DOHH2 (cell line): ENCODE measurements at regions not wholly inside any gene's neighbourhood (a gene's known extent, or its start where the extent isn't known, plus 50 kb on each side); places are given as distances from the start of the nearest gene placed in this dataset.

ENCODE experiments used
- H3F3A ChIP-seq: fragments of 200-600 bp; sonication (generic), shearing (Covaris generic); 2 replicates; pipeline ENCODE4 v1.6.0; 2016; ENCODE audit warnings: antibody characterized with exemption, mild to moderate bottlenecking; ENCODE audit not compliant: control insufficient read depth, insufficient read depth
- H3K27ac ChIP-seq: fragments of 200-600 bp; sonication (generic); 2 replicates; pipeline ENCODE4 v1.5.1; 2014; ENCODE audit warnings: low read depth, mild to moderate bottlenecking, low read length, moderate library complexity
- H3K27me3 ChIP-seq: fragments of 200-600 bp; sonication (generic); 2 replicates; pipeline ENCODE4 v1.6.1; 2014; ENCODE audit warnings: mild to moderate bottlenecking, low read length, mixed read lengths; ENCODE audit not compliant: control insufficient read depth
- H3K36me3 ChIP-seq: fragments of 200-600 bp; sonication (generic); 2 replicates; pipeline ENCODE4 v1.6.1; 2014; ENCODE audit warnings: mild to moderate bottlenecking, low read length, moderate library complexity, mixed read lengths; ENCODE audit not compliant: control insufficient read depth
- H3K4me1 ChIP-seq: fragments of 200-600 bp; sonication (generic); 2 replicates; pipeline ENCODE4 v1.6.1; 2014; ENCODE audit warnings: mild to moderate bottlenecking, low read length, mixed read lengths; ENCODE audit not compliant: control insufficient read depth
- H3K4me2 ChIP-seq: fragments of 200-600 bp; sonication (generic); 2 replicates; pipeline ENCODE4 v1.6.0; 2014; ENCODE audit warnings: mild to moderate bottlenecking, low read length, moderate library complexity
- H3K4me3 ChIP-seq: fragments of 200-600 bp; sonication (generic); 2 replicates; pipeline ENCODE4 v1.5.1; 2014; ENCODE audit warnings: mild to moderate bottlenecking, low read length, mixed read lengths
- H3K79me2 ChIP-seq: fragments of 200-600 bp; sonication (generic); 2 replicates; pipeline ENCODE4 v1.6.1; 2014; ENCODE audit warnings: mild to moderate bottlenecking, low read length, mixed read lengths; ENCODE audit not compliant: control insufficient read depth
- H3K9me2 ChIP-seq: fragments of 200-600 bp; sonication (generic); replicated peaks from 2 replicates; pipeline ENCODE4 v1.6.1; 2014; ENCODE audit warnings: mild to moderate bottlenecking, low read length, mixed read lengths; ENCODE audit not compliant: control insufficient read depth
- H3K9me3 ChIP-seq: fragments of 200-600 bp; sonication (generic); 2 replicates; pipeline ENCODE4 v1.6.1; 2014; ENCODE audit warnings: antibody characterized with exemption, low read length, mixed read lengths; ENCODE audit not compliant: control insufficient read depth, insufficient read depth
- H4K20me1 ChIP-seq: fragments of 200-600 bp; sonication (generic); 2 replicates; pipeline ENCODE4 v1.6.0; 2014; ENCODE audit warnings: low read depth, mild to moderate bottlenecking, antibody characterized with exemption, low read length, moderate library complexity; ENCODE audit not compliant: control insufficient read depth, insufficient read depth
- CTCF ChIP-seq: fragments of 200-600 bp; sonication (generic); IDR thresholded peaks from one replicate; pipeline ENCODE4 v1.5.1; 2014; ENCODE audit warnings: antibody characterized with exemption, mild to moderate bottlenecking, low read depth, low read length; ENCODE audit not compliant: poor library complexity, severe bottlenecking
- EZH2phosphoT487 ChIP-seq: fragments of 200-600 bp; sonication (generic); IDR thresholded peaks from 2 replicates; pipeline ENCODE4 v1.6.1; 2017; ENCODE audit warnings: borderline replicate concordance, mild to moderate bottlenecking, antibody characterized with exemption, low read length, moderate library complexity, mixed read lengths

- Histone ChIP-seq H3K79me2 (no peaks in the 10 kb centered on the region), H3K4me2 (no peak overlapping the region)
- no peak for TF ChIP-seq EZH2phosphoT487
- TF ChIP-seq CTCF: no peak
Observed at GRCh38 chr2:226405465-226405864, 394.2 kb downstream of the IRS1 start.

GRCh38 chr2:226403369-226403768 lies 396.3 kb downstream of the IRS1 start:
- H4K20me1 ChIP-seq: no peaks in the 10 kb centered on the region
- no peak overlapping the region for H3K27ac ChIP-seq
- no peaks in the 10 kb centered on the region for H3K9me3 ChIP-seq
- no peaks in the 10 kb centered on the region for H3K36me3 ChIP-seq
- no peaks in the 10 kb centered on the region for H3K27me3 ChIP-seq
- no peak overlapping the region for H3K4me3 ChIP-seq
- H3K4me2 ChIP-seq: no peak overlapping the region
- TF ChIP-seq CTCF (no peak), EZH2phosphoT487 (no peak)
- H3K79me2 ChIP-seq: no peaks in the 10 kb centered on the region
- no peaks in the 10 kb centered on the region for H3K9me2 ChIP-seq
- no peaks in the 10 kb centered on the region for H3K4me1 ChIP-seq
- H3F3A ChIP-seq: no peaks in the 10 kb centered on the region

More at GRCh38 chr2:226405465-226405864, 394.2 kb downstream of the IRS1 start:
- H3K27ac ChIP-seq: no peak overlapping the region
- H3K4me3 ChIP-seq: no peak overlapping the region
- H3K27me3 ChIP-seq: no peaks in the 10 kb centered on the region
- H3K36me3 ChIP-seq: no peaks in the 10 kb centered on the region
- H3K9me2 ChIP-seq: no peaks in the 10 kb centered on the region
- no peaks in the 10 kb centered on the region for H3K4me1 ChIP-seq
- no peaks in the 10 kb centered on the region for H3F3A ChIP-seq
- no peaks in the 10 kb centered on the region for H3K9me3 ChIP-seq
- no peaks in the 10 kb centered on the region for H4K20me1 ChIP-seq

DNA sequence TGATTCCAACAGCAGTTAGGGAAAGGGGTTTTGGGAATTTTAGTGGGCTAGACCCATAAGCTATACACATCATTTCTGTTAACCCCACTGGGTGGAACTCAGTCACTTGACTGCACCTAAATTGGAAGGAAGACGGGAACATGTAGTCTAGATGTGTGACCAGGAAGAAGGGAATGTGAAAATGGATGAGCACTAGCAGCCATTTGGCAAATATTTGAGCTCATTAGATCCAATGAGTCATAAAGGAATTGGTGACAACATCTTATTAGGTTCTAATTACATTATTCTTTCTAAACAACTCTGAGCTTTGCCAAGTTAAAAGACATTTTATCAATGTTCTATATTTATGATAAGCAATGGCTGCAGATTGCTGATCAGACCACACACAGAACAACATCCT lies 400.6 kb downstream of the IRS1 start:
- H3K27me3 ChIP-seq: no peaks in the 10 kb centered on the region
- H3K9me2 ChIP-seq: no peaks in the 10 kb centered on the region
- H3K27ac ChIP-seq: no peak overlapping the region
- no peak for TF ChIP-seq CTCF
- TF ChIP-seq EZH2phosphoT487: no peak
- no peaks in the 10 kb centered on the region for H3K79me2 ChIP-seq
- H3K9me3 ChIP-seq: no peaks in the 10 kb centered on the region
- no peaks in the 10 kb centered on the region for H4K20me1 ChIP-seq
- no peak overlapping the region for H3K4me2 ChIP-seq
- H3K36me3 ChIP-seq: no peaks in the 10 kb centered on the region
- no peak overlapping the region for H3K4me3 ChIP-seq
- no peaks in the 10 kb centered on the region for H3F3A ChIP-seq
- H3K4me1 ChIP-seq: no peaks in the 10 kb centered on the region

DNA sequence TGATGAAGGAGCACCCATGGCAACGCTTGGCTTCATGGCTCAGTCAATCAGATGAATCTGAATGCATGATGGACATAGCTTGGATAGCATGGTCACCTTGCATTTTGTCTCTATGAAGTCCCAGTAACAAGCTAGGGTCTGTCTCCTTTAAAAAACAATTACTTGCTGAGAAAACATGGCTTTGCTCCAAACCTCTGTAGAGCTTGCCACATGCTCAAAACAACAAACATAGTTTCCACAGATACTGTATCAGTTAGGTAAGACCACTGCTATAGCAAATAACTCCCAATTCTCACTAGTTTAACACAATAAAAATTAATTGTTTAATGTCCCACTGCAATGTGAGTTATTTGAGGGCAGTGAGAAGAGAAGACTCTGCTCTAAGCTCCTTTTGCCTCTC lies 401.0 kb downstream of the IRS1 start:
- no peaks in the 10 kb centered on the region for H3K9me2 ChIP-seq
- H3K4me3 ChIP-seq: no peak overlapping the region
- no peak for TF ChIP-seq EZH2phosphoT487
- no peak for TF ChIP-seq CTCF
- H3K4me2 ChIP-seq: no peak overlapping the region
- H3K27ac ChIP-seq: no peak overlapping the region
- no peaks in the 10 kb centered on the region for H4K20me1 ChIP-seq
- H3K4me1 ChIP-seq: no peaks in the 10 kb centered on the region
- no peaks in the 10 kb centered on the region for H3K9me3 ChIP-seq
- no peaks in the 10 kb centered on the region for H3F3A ChIP-seq
- H3K36me3 ChIP-seq: no peaks in the 10 kb centered on the region
- no peaks in the 10 kb centered on the region for H3K79me2 ChIP-seq
- no peaks in the 10 kb centered on the region for H3K27me3 ChIP-seq
